ENCODE measurements at regions not wholly inside any gene's neighbourhood (a gene's known extent, or its start where the extent isn't known, plus 50 kb on each side); places are given as distances from the start of the nearest gene placed in this dataset.

GRCh38 chr10:118114992-118115391, 68.3 kb upstream of the RAB11FIP2 start:
- POLR2A ChIA-PET = no interaction called here
- Histone ChIP-seq H3K4me3 (ENCODE audit: low read depth in 2 of 2, low read length in 1 of 2) (no peak overlapping the region), H3K9me3 (no peaks in the 10 kb centered on the region), H3K27ac (ENCODE audit: low read depth in 2 of 2, low read length in 1 of 2) (no peak overlapping the region), H3F3A (replicated peaks; ENCODE audit: insufficient read depth) (no peaks in the 10 kb centered on the region), H3K79me2 (ENCODE audit: insufficient read depth) (no peaks in the 10 kb centered on the region), H2AFZ (ENCODE audit: low read depth) (no peak overlapping the region), H3K4me1 (ENCODE audit: control insufficient read depth in 1 of 2, insufficient read depth in 2 of 2, low read depth in 1 of 2, low read length in 1 of 2) (peaks cover 0 to 10% of the 10 kb centered on the region in 2 experiments; a peak in 1 of 4 replicates), H3K27me3 (ENCODE audit: insufficient read depth) (no peaks in the 10 kb centered on the region), H3K9me2 (no peaks in the 10 kb centered on the region), H3K9ac (no peak overlapping the region), H3K36me3 (replicated peaks in 1 of 2; ENCODE audit: control insufficient read depth in 1 of 2, insufficient read depth in 2 of 2, low read length in 1 of 2) (no peaks in the 10 kb centered on the region), H3K4me2 (no peak overlapping the region), H4K20me1 (ENCODE audit: insufficient read depth) (no peaks in the 10 kb centered on the region)
- no peak for TF ChIP-seq SIN3A (IDR thresholded peaks at IDR 0.05; ENCODE audit: borderline replicate concordance, low read depth, low read length)
- TF ChIP-seq ZBTB33 (IDR thresholded peaks at IDR 0.05; ENCODE audit: borderline replicate concordance, low read depth) = no peak
- no peak for TF ChIP-seq PBX3 (IDR thresholded peaks at IDR 0.05)
- no peak for TF ChIP-seq ELF1 (IDR thresholded peaks at IDR 0.05)
- TF ChIP-seq, protein P1, sequence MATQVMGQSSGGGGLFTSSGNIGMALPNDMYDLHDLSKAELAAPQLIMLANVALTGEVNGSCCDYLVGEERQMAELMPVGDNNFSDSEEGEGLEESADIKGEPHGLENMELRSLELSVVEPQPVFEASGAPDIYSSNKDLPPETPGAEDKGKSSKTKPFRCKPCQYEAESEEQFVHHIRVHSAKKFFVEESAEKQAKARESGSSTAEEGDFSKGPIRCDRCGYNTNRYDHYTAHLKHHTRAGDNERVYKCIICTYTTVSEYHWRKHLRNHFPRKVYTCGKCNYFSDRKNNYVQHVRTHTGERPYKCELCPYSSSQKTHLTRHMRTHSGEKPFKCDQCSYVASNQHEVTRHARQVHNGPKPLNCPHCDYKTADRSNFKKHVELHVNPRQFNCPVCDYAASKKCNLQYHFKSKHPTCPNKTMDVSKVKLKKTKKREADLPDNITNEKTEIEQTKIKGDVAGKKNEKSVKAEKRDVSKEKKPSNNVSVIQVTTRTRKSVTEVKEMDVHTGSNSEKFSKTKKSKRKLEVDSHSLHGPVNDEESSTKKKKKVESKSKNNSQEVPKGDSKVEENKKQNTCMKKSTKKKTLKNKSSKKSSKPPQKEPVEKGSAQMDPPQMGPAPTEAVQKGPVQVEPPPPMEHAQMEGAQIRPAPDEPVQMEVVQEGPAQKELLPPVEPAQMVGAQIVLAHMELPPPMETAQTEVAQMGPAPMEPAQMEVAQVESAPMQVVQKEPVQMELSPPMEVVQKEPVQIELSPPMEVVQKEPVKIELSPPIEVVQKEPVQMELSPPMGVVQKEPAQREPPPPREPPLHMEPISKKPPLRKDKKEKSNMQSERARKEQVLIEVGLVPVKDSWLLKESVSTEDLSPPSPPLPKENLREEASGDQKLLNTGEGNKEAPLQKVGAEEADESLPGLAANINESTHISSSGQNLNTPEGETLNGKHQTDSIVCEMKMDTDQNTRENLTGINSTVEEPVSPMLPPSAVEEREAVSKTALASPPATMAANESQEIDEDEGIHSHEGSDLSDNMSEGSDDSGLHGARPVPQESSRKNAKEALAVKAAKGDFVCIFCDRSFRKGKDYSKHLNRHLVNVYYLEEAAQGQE (IDR thresholded peaks at IDR 0.05; ENCODE audit: low read depth, low read length) = no peak
- no peak for TF ChIP-seq EZH2phosphoT487 (IDR thresholded peaks at IDR 0.05; ENCODE audit: borderline replicate concordance, low read depth)
- TF ChIP-seq, protein P2, sequence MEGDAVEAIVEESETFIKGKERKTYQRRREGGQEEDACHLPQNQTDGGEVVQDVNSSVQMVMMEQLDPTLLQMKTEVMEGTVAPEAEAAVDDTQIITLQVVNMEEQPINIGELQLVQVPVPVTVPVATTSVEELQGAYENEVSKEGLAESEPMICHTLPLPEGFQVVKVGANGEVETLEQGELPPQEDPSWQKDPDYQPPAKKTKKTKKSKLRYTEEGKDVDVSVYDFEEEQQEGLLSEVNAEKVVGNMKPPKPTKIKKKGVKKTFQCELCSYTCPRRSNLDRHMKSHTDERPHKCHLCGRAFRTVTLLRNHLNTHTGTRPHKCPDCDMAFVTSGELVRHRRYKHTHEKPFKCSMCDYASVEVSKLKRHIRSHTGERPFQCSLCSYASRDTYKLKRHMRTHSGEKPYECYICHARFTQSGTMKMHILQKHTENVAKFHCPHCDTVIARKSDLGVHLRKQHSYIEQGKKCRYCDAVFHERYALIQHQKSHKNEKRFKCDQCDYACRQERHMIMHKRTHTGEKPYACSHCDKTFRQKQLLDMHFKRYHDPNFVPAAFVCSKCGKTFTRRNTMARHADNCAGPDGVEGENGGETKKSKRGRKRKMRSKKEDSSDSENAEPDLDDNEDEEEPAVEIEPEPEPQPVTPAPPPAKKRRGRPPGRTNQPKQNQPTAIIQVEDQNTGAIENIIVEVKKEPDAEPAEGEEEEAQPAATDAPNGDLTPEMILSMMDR (IDR thresholded peaks at IDR 0.05) = no peak
- no peak for TF ChIP-seq JUND (IDR thresholded peaks at IDR 0.05)
- TF ChIP-seq GABPA (IDR thresholded peaks at IDR 0.05; ENCODE audit: low read depth) = no peak
- no peak for TF ChIP-seq NFIC (IDR thresholded peaks at IDR 0.05; ENCODE audit: borderline replicate concordance)
- no peak for TF ChIP-seq YY1 (IDR thresholded peaks at IDR 0.05; ENCODE audit: low read depth)
- TF ChIP-seq TEAD4 (IDR thresholded peaks at IDR 0.05; ENCODE audit: borderline replicate concordance, insufficient read depth) = no peak
- CTCF ChIA-PET = no interaction called here
- no peak for DNase-seq
- WGBS (ENCODE audit: low lambda C conversion rate) = 43% methylated on average over 1 of the region's 1 CpG

Data from SK-N-SH (cell line).